ENCODE measurements at regions not wholly inside any gene's neighbourhood (a gene's known extent, or its start where the extent isn't known, plus 50 kb on each side); places are given as distances from the start of the nearest gene placed in this dataset.

DNA sequence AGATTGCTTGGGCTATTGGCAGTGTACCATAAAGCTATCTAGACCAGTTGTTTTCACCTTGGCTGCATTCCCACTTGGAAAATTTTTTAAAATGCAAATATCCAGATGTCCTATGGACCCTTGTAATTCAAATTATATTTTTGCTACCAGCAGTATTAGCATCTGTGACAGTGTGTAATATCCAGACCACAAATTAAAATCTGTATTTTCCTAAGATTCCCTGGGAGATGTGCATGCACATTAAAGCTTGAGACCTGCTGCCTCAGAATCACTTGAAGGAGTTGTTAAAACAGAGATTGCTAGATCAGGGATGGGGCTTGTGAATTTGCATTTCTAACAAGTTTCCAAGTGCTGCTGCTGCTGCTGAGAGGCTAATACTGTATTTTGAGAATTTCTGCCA, 381.2 kb upstream of the PDE4D start:
- H3K36me3 ChIP-seq (ENCODE audit: low read depth) = no peaks in the 10 kb centered on the region
- BruUV-seq (replicated peaks) = no TSS peak
- H2AFZ ChIP-seq = no peak overlapping the region
- no peaks in the 10 kb centered on the region for H3K9me3 ChIP-seq (ENCODE audit: insufficient read depth, low read depth)
- ChIA-PET POLR2A (ENCODE audit: unreplicated experiment) (interaction anchor here (0.6 kb wide), 1 partner anchor 11 kb away, joined by 4 read pairs; no protein-coding TSS in a partner anchor), CTCF (no interaction called here)
- H4K20me1 ChIP-seq (ENCODE audit: insufficient read depth) = no peaks in the 10 kb centered on the region
- H3K9me2 ChIP-seq (ENCODE audit: insufficient read depth) = no peaks in the 10 kb centered on the region
- TF ChIP-seq EZH2 (IDR thresholded peaks at IDR 0.05; ENCODE audit: low read depth) = no peak
- TF ChIP-seq CTCF (conservative IDR thresholded peaks at IDR 0.05) = no peak
- no peaks in the 10 kb centered on the region for H3F3A ChIP-seq (ENCODE audit: insufficient read depth, low read depth)
- H3K27ac ChIP-seq = no peak overlapping the region
- no peak overlapping the region for H3K4me2 ChIP-seq
- no peak overlapping the region for H3K4me3 ChIP-seq
- intact Hi-C loops (cut with micrococcal nuclease; ENCODE audit: unreplicated experiment) = no loop called here
- H3K79me2 ChIP-seq (ENCODE audit: low read depth) = no peaks in the 10 kb centered on the region
- H3K27me3 ChIP-seq (ENCODE audit: insufficient read depth, low read depth) = no peaks in the 10 kb centered on the region
- H3K4me1 ChIP-seq (replicated peaks; ENCODE audit: insufficient read depth) = no peaks in the 10 kb centered on the region
- DNase-seq = no peak

GRCh38 chr5:60271517-60271916, 378.0 kb upstream of the PDE4D start:
- Histone ChIP-seq H3K9me2 (ENCODE audit: insufficient read depth) (no peaks in the 10 kb centered on the region), H2AFZ (no peak overlapping the region), H3K4me2 (no peak overlapping the region), H3K4me3 (no peak overlapping the region), H3K9me3 (ENCODE audit: insufficient read depth, low read depth) (no peaks in the 10 kb centered on the region), H3K4me1 (replicated peaks; ENCODE audit: insufficient read depth) (no peaks in the 10 kb centered on the region), H3K36me3 (ENCODE audit: low read depth) (no peaks in the 10 kb centered on the region), H3F3A (ENCODE audit: insufficient read depth, low read depth) (no peaks in the 10 kb centered on the region), H4K20me1 (ENCODE audit: insufficient read depth) (no peaks in the 10 kb centered on the region), H3K79me2 (ENCODE audit: low read depth) (no peaks in the 10 kb centered on the region), H3K27ac (no peak overlapping the region), H3K27me3 (ENCODE audit: insufficient read depth, low read depth) (no peaks in the 10 kb centered on the region)
- BruUV-seq (replicated peaks) = no TSS peak
- ChIA-PET CTCF (interaction anchor here (0.5 kb wide), 1 partner anchor 335 kb away, joined by 3 read pairs; no protein-coding TSS in a partner anchor), POLR2A (ENCODE audit: unreplicated experiment) (no interaction called here)
- intact Hi-C loops (cut with micrococcal nuclease; ENCODE audit: unreplicated experiment) = no loop called here
- no peak for DNase-seq
- TF ChIP-seq CTCF (conservative IDR thresholded peaks at IDR 0.05) = no peak
- no peak for TF ChIP-seq EZH2 (IDR thresholded peaks at IDR 0.05; ENCODE audit: low read depth)

- no peaks in the 10 kb centered on the region for H3K36me3 ChIP-seq (ENCODE audit: low read depth)
- H4K20me1 ChIP-seq (ENCODE audit: insufficient read depth) = no peaks in the 10 kb centered on the region
- DNase-seq = no peak
- H2AFZ ChIP-seq = no peak overlapping the region
- no peak for TF ChIP-seq EZH2 (IDR thresholded peaks at IDR 0.05; ENCODE audit: low read depth)
- no peak for TF ChIP-seq CTCF (conservative IDR thresholded peaks at IDR 0.05)
- H3K79me2 ChIP-seq (ENCODE audit: low read depth) = no peaks in the 10 kb centered on the region
- intact Hi-C loops (cut with micrococcal nuclease; ENCODE audit: unreplicated experiment) = loop anchor here (10.0 kb wide), 1 partner anchor 103 kb away; no protein-coding TSS in a partner anchor
- no peak overlapping the region for H3K27ac ChIP-seq
- H3K9me2 ChIP-seq (ENCODE audit: insufficient read depth) = no peaks in the 10 kb centered on the region
- BruUV-seq (replicated peaks) = no TSS peak
- no peaks in the 10 kb centered on the region for H3F3A ChIP-seq (ENCODE audit: insufficient read depth, low read depth)
- ChIA-PET CTCF (no interaction called here), POLR2A (ENCODE audit: unreplicated experiment) (no interaction called here)
- H3K9me3 ChIP-seq (ENCODE audit: insufficient read depth, low read depth) = no peaks in the 10 kb centered on the region
- H3K4me3 ChIP-seq = no peak overlapping the region
- H3K4me2 ChIP-seq = no peak overlapping the region
- H3K4me1 ChIP-seq (replicated peaks; ENCODE audit: insufficient read depth) = no peaks in the 10 kb centered on the region
- H3K27me3 ChIP-seq (ENCODE audit: insufficient read depth, low read depth) = no peaks in the 10 kb centered on the region
Observed at GRCh38 chr5:60267907-60268306, 374.4 kb upstream of the PDE4D start.
